Glutamatergic neuron (in vitro differentiated cells): ENCODE measurements at regions not wholly inside any gene's neighbourhood (a gene's known extent, or its start where the extent isn't known, plus 50 kb on each side); places are given as distances from the start of the nearest gene placed in this dataset.

Experiments
- DNase-seq: peaks from one replicate; pipeline ENCODE4 v3.0.0; 2022
- H3K27ac Mint-ChIP-seq: one replicate; pipeline ENCODE4 v1.8.0; 2020; ENCODE audit warnings: mild to moderate bottlenecking, mixed read lengths, inconsistent platforms; ENCODE audit not compliant: unreplicated experiment
- H3K27me3 Mint-ChIP-seq: one replicate; pipeline ENCODE4 v1.8.0; 2020; ENCODE audit warnings: mild to moderate bottlenecking, moderate library complexity, mixed read lengths, inconsistent platforms; ENCODE audit not compliant: unreplicated experiment
- H3K36me3 Mint-ChIP-seq: one replicate; pipeline ENCODE4 v1.8.0; 2020; ENCODE audit warnings: mild to moderate bottlenecking, mixed read lengths, inconsistent platforms; ENCODE audit not compliant: unreplicated experiment
- H3K4me1 Mint-ChIP-seq: one replicate; pipeline ENCODE4 v1.8.0; 2020; ENCODE audit warnings: mild to moderate bottlenecking, low read depth, mixed read lengths, inconsistent platforms; ENCODE audit not compliant: unreplicated experiment
- H3K4me3 Mint-ChIP-seq: one replicate; pipeline ENCODE4 v1.8.0; 2020; ENCODE audit warnings: mild to moderate bottlenecking, mixed read lengths, inconsistent platforms; ENCODE audit not compliant: unreplicated experiment
- H3K9me3 Mint-ChIP-seq: one replicate; pipeline ENCODE4 v1.8.0; 2020; ENCODE audit warnings: mild to moderate bottlenecking, moderate library complexity, mixed read lengths, inconsistent platforms; ENCODE audit not compliant: unreplicated experiment
- TF ChIP-seq, protein P1 (sequence below): fragments of 200-600 bp; sonication (generic); IDR thresholded peaks from one replicate; pipeline ENCODE4 v1.5.0; 2021; ENCODE audit not compliant: partially characterized antibody, unreplicated experiment

DNA sequence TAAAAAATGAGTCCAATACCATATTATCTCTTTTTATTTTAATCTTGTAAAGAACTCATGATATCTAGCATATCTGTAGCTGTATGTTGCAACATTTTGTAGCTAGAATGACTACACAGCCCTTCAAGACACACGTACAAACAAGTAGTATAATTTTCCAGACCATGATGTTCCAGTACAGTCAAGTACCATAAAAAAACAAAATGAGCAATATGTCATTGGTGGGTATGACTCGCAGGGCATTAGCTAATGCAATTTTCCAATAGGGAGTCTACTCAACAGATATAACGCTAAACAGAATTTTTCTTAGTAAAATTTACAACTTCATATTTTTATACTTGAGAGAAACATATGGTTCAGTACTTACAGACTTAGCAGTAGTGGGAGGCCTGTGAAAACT, 53.6 kb upstream of the UGP2 start:
- H3K4me1 Mint-ChIP-seq = no peaks in the 10 kb centered on the region
- H3K36me3 Mint-ChIP-seq = no peaks in the 10 kb centered on the region
- no peak overlapping the region for H3K27ac Mint-ChIP-seq
- no peak overlapping the region for H3K4me3 Mint-ChIP-seq
- TF ChIP-seq, protein P1, sequence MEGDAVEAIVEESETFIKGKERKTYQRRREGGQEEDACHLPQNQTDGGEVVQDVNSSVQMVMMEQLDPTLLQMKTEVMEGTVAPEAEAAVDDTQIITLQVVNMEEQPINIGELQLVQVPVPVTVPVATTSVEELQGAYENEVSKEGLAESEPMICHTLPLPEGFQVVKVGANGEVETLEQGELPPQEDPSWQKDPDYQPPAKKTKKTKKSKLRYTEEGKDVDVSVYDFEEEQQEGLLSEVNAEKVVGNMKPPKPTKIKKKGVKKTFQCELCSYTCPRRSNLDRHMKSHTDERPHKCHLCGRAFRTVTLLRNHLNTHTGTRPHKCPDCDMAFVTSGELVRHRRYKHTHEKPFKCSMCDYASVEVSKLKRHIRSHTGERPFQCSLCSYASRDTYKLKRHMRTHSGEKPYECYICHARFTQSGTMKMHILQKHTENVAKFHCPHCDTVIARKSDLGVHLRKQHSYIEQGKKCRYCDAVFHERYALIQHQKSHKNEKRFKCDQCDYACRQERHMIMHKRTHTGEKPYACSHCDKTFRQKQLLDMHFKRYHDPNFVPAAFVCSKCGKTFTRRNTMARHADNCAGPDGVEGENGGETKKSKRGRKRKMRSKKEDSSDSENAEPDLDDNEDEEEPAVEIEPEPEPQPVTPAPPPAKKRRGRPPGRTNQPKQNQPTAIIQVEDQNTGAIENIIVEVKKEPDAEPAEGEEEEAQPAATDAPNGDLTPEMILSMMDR = no peak
- H3K9me3 Mint-ChIP-seq = peaks cover 3% of the 10 kb centered on the region
- no peak for DNase-seq
- peaks cover 2% of the 10 kb centered on the region for H3K27me3 Mint-ChIP-seq

DNA sequence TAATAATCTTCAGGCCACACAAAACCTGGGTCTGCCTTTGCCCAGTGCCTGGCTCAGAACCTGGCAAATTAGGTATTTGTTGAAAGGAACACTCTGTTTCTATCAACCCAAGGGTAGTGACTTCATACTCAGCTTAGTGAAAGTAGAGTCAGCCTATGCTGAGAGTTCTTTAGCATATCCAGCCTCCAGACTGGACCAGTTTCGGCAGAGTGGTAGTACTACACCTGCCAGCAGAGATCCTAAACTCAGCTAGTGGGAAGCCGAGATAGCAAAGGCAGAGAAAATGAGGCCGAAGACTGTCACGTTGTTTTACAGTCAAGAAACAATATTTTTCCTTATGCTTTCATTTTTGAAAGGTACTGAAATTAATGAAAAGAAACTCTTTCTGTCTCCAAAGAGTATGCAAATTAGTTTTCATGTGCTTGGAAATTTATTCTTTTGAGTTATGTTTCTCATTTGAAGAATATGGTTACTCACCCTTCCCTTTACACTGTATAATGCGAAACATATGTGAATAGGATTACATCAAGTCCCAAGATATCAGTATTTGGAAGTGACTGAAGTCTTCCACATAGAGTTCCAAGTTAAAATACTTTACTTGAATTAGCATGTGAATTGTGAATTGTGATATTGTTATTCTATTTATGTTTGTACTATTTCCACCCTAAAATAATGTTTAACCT, 52.2 kb upstream of the UGP2 start:
- Mint-ChIP-seq H3K27ac (no peak overlapping the region), H3K9me3 (peaks cover 3% of the 10 kb centered on the region), H3K27me3 (no peaks in the 10 kb centered on the region), H3K4me1 (no peaks in the 10 kb centered on the region), H3K4me3 (no peak overlapping the region), H3K36me3 (no peaks in the 10 kb centered on the region)
- DNase-seq = no peak
- TF ChIP-seq, protein P1 = no peak

DNA sequence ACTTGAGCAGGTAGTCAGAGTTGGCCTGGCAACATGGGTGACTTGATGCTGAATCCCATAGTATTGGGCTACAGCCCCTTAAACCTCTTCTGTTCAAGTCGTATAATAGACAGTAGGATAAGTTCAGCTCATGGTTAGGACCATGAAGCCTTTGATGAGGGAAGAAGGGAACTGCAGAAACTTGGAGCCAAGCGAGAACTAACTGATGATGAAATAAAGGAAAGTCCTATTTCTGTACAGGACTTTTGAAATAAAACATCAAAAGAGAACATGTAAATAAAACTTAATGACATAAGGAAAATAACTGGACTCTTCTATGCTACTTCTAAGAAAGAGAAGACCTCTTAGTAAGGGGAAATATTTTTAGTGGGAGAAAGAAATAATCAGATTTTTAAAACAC, 51.2 kb upstream of the UGP2 start:
- Mint-ChIP-seq H3K36me3 (no peaks in the 10 kb centered on the region), H3K4me1 (no peaks in the 10 kb centered on the region), H3K4me3 (no peak overlapping the region)

DNA sequence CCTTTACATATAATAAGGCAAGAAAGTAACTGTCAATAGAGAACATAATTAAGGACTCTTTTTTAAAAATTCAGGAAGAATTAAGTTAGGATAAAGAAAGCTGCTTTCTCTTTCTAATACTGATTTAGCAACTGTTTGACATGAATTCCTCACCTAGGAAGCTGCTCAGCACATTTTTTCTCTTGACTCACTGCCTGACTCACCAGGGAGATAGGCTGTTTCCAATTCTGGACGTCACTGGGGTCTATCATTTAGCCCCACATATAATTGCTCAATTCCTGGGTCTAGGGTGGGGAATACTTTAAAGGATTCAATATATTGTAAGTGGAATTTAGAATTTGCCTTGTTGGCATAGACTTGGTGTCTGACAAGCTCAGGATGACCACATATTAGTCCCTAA, 50.8 kb upstream of the UGP2 start:
- no peaks in the 10 kb centered on the region for H3K27me3 Mint-ChIP-seq
- TF ChIP-seq, protein P1 = no peak
- DNase-seq = no peak
- H3K4me3 Mint-ChIP-seq = no peak overlapping the region
- peaks cover 4% of the 10 kb centered on the region for H3K9me3 Mint-ChIP-seq
- no peaks in the 10 kb centered on the region for H3K4me1 Mint-ChIP-seq
- no peaks in the 10 kb centered on the region for H3K36me3 Mint-ChIP-seq
- H3K27ac Mint-ChIP-seq = no peak overlapping the region

More for the DNA sequence above, 51.2 kb upstream of the UGP2 start:
- H3K27ac Mint-ChIP-seq = no peak overlapping the region
- no peaks in the 10 kb centered on the region for H3K27me3 Mint-ChIP-seq
- no peak for DNase-seq
- peaks cover 4% of the 10 kb centered on the region for H3K9me3 Mint-ChIP-seq
- TF ChIP-seq, protein P1 = no peak

DNA sequence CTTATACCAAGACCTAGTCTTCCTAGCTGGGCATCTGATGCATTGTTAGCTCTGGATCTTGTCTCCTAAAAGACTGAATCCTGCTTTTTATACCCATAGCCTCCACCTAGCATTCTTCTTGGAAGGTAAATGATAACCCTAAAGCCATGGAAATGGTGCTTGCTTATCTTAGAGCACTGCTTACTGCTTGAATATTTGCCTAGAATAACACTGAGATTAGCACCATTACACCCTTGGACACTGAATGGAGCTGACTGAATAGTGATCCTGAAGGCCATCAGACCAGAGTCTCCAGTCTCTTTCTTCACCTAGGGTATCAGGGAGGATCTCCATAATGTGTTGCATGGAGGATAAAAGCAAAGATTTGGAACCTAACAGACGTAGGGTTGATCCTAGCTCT, 50.3 kb upstream of the UGP2 start:
- TF ChIP-seq, protein P1 = no peak
- no peaks in the 10 kb centered on the region for H3K27me3 Mint-ChIP-seq

More for the DNA sequence above, 50.3 kb upstream of the UGP2 start:
- H3K4me3 Mint-ChIP-seq = no peak overlapping the region
- H3K9me3 Mint-ChIP-seq = peaks cover 4% of the 10 kb centered on the region
- DNase-seq = no peak
- H3K36me3 Mint-ChIP-seq = no peaks in the 10 kb centered on the region
- H3K27ac Mint-ChIP-seq = no peak overlapping the region
- H3K4me1 Mint-ChIP-seq = no peaks in the 10 kb centered on the region
